CD8-positive, alpha-beta memory T cell (primary cell): ENCODE measurements at regions not wholly inside any gene's neighbourhood (a gene's known extent, or its start where the extent isn't known, plus 50 kb on each side); places are given as distances from the start of the nearest gene placed in this dataset.
"Not testable (repeated sequence)": the region's sequence is repeated elsewhere in the genome, so short reads cannot be mapped to it uniquely, and the experiment has no call there.

Experiments used
- CTCF ChIA-PET: fragments of 350-600 bp; sonication (Branson Sonifier 250); formaldehyde crosslinking; loops from one replicate; lab custom pipeline; 2021; ENCODE audit warnings: antibody characterized with exemption; lab: Charles Lee
- POLR2A ChIA-PET: fragments of 350-600 bp; sonication (Branson Sonifier 250); formaldehyde crosslinking; loops from one replicate; lab custom pipeline; 2021; ENCODE audit warnings: antibody characterized with exemption; lab: Charles Lee
- DNase-seq, 5 donors: peaks; one replicate each; pipeline versions ENCODE4 v3.0.0 to v3.0.0-alpha.2; 2020 to 2022; ENCODE audit warnings: mixed read lengths in 1 of 5
- H3K27ac ChIP-seq: one replicate; pipeline ENCODE4 v1.7.0; 2013; ENCODE audit warnings: low read depth, mild to moderate bottlenecking, low read length, moderate library complexity
- H3K27me3 ChIP-seq: 2 replicates; pipeline ENCODE4 v1.7.0; 2013; ENCODE audit warnings: low read length, mild to moderate bottlenecking; ENCODE audit not compliant: insufficient read depth, poor library complexity, severe bottlenecking
- H3K36me3 ChIP-seq: 2 replicates; pipeline ENCODE4 v1.7.0; 2013; ENCODE audit warnings: mild to moderate bottlenecking, low read length, moderate library complexity; ENCODE audit not compliant: insufficient read depth
- H3K4me1 ChIP-seq: 2 replicates; pipeline ENCODE4 v1.7.0; 2013; ENCODE audit warnings: mild to moderate bottlenecking, low read length, moderate library complexity; ENCODE audit not compliant: insufficient read depth
- H3K4me3 ChIP-seq: 2 replicates; pipeline ENCODE4 v1.7.0; 2013; ENCODE audit warnings: mild to moderate bottlenecking, low read length
- H3K9me3 ChIP-seq: 2 replicates; pipeline ENCODE4 v1.7.0; 2013; ENCODE audit warnings: mild to moderate bottlenecking, low read length
- H3K27ac Mint-ChIP-seq, 8 donors: one replicate each; pipeline ENCODE4 v1.8.0; 2020 to 2021; ENCODE audit warnings: mixed read lengths in 8 of 8, mild to moderate bottlenecking in 6 of 8, inconsistent platforms in 3 of 8, moderate library complexity in 3 of 8
- H3K27me3 Mint-ChIP-seq, 2 donors: one replicate each; pipeline ENCODE4 v1.8.0; 2020 to 2021; ENCODE audit warnings: mixed read lengths in 2 of 2, mild to moderate bottlenecking in 1 of 2, moderate library complexity in 1 of 2
- H3K36me3 Mint-ChIP-seq, 3 donors: one replicate each; pipeline ENCODE4 v1.8.0; 2020 to 2021; ENCODE audit warnings: mixed read lengths in 3 of 3, inconsistent platforms in 1 of 3, mild to moderate bottlenecking in 1 of 3
- H3K4me1 Mint-ChIP-seq, 3 donors: one replicate each; pipeline ENCODE4 v1.8.0; 2020 to 2021; ENCODE audit warnings: mixed read lengths in 3 of 3, inconsistent platforms in 1 of 3, mild to moderate bottlenecking in 1 of 3
- H3K4me3 Mint-ChIP-seq, 7 donors: one replicate each; pipeline ENCODE4 v1.8.0; 2020 to 2021; ENCODE audit warnings: mixed read lengths in 7 of 7, mild to moderate bottlenecking in 6 of 7, moderate library complexity in 4 of 7, inconsistent platforms in 2 of 7
- H3K9me3 Mint-ChIP-seq, 5 donors: one replicate each; pipeline ENCODE4 v1.8.0; 2020 to 2022; ENCODE audit warnings: mixed read lengths in 5 of 5, mild to moderate bottlenecking in 3 of 5, moderate library complexity in 2 of 5, inconsistent platforms in 1 of 5

DNA sequence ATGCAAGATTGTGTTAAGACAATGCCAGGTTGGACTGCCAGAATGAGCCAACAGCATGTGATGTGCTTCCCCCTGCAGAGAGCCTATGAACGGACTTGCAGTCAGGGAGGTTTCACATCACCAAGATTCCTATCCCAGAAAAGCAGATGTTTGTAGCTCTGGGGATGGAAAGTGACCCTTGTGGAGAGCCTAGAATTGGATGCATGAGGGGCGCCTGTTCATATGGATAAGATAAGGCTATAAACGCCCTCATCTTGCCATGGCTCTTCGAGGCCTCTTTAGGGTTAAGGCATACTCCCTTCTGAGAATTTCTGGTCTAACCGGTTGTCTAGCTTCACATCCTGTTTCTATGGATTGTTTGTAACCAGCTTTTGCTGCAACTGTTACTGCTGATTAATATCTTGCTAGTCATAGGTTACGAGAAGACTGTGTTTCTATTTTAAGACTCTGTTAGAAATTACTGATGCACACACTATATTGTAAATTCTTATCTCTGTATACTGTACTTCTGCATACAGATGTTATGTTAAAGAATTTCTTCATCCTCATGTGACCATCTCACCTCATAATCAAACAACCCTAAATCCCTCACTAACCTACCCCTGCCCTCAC, 295.8 kb downstream of the PTGER3 start:
- H3K9me3 ChIP-seq, H3K4me1 Mint-ChIP-seq, H3K27ac ChIP-seq, DNase-seq, H3K27me3 Mint-ChIP-seq, H3K4me3 Mint-ChIP-seq, H3K27ac Mint-ChIP-seq, H3K27me3 ChIP-seq, H3K36me3 Mint-ChIP-seq, POLR2A ChIA-PET, H3K4me1 ChIP-seq, CTCF ChIA-PET, H3K36me3 ChIP-seq, H3K4me3 ChIP-seq: not testable (repeated sequence)
- peaks cover 27 to 43% (median 32%) of the 10 kb centered on the region in 5 donors for H3K9me3 Mint-ChIP-seq

DNA sequence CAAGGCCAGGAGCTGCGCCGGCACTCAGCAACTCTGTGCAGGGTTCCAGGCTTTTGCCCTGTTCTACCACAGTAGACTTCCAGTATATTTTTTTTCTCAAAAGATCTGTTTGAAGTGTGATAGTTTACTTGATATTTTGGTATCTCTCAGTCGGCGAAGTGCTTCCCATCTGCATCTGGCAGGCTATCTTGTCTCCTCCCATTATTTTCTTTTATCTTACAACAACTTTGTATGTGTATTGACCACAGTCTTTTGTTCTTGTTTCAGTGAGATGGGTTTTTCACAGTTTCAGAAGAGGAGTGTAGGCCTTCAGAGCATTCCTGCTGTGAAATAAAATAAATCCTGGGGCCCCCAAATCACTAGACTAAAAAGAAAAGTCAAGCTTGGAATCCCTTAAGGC, 292.9 kb downstream of the PTGER3 start:
- H3K4me1 Mint-ChIP-seq = no peaks in the 10 kb centered on the region
- Histone ChIP-seq H3K27me3 (no peaks in the 10 kb centered on the region), H3K4me3 (no peak overlapping the region), H3K9me3 (no peaks in the 10 kb centered on the region), H3K27ac (no peak overlapping the region), H3K36me3 (no peaks in the 10 kb centered on the region), H3K4me1 (no peaks in the 10 kb centered on the region)
- ChIA-PET POLR2A (no interaction called here), CTCF (no interaction called here)
- H3K27ac Mint-ChIP-seq = no peak overlapping the region
- no peak overlapping the region for H3K4me3 Mint-ChIP-seq
- no peaks in the 10 kb centered on the region for H3K36me3 Mint-ChIP-seq
- no peak for DNase-seq
- peaks cover 0 to 4% of the 10 kb centered on the region in 2 donors for H3K27me3 Mint-ChIP-seq
- H3K9me3 Mint-ChIP-seq = peaks cover 6 to 25% (median 15%) of the 10 kb centered on the region in 5 donors

DNA sequence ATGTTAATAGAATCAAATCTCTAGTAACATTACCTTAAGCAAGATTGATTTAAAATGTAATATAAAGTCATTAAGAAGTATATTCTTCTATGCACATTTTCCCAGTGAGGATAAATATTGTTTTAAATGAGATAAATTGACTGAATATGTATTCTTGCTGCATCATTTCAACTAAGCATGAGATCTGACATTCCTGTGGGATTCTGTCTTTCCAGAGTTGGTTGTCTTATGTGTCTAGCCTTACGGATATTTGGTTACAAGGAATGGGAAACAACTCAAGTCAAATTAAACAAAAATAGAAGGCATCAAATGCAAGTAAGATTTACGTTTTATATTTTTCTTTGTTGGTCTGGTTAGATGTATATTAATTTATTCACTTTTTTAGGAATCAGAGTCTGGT, 287.5 kb downstream of the PTGER3 start:
- ChIA-PET POLR2A (no interaction called here), CTCF (no interaction called here)
- no peaks in the 10 kb centered on the region for H3K4me1 ChIP-seq
- no peak overlapping the region for H3K27ac ChIP-seq
- no peak overlapping the region for H3K4me3 ChIP-seq
- no peak for DNase-seq
- H3K27ac Mint-ChIP-seq = no peak overlapping the region
- peaks cover 0 to 3% (median under 1%) of the 10 kb centered on the region in 5 donors for H3K9me3 Mint-ChIP-seq
- no peaks in the 10 kb centered on the region for H3K9me3 ChIP-seq
- H3K4me1 Mint-ChIP-seq = no peaks in the 10 kb centered on the region
- no peak overlapping the region for H3K4me3 Mint-ChIP-seq
- H3K36me3 ChIP-seq = no peaks in the 10 kb centered on the region
- no peaks in the 10 kb centered on the region for H3K36me3 Mint-ChIP-seq
- peaks cover 0 to 2% of the 10 kb centered on the region in 2 donors for H3K27me3 Mint-ChIP-seq
- no peaks in the 10 kb centered on the region for H3K27me3 ChIP-seq

DNA sequence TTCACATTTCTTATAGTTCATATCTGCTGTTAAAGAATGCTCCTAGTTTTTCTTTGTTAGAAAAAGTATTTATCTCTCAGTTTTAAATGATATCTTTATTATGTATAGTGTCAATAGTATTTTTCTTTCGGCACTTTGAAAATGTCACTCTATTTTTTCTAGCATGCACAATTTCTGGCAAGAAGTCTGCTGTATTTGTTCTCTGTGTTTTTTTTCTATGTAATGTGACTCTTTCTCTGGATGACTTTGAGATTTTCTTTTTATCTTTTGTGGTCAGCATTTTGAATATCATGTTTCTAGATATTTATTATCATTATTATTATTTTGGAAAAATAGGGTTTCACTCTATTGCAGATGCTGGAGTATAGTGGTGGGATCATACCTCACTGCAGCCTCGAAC, 285.2 kb downstream of the PTGER3 start:
- Histone ChIP-seq H3K9me3 (no peaks in the 10 kb centered on the region), H3K27me3 (no peaks in the 10 kb centered on the region), H3K4me1 (no peaks in the 10 kb centered on the region), H3K36me3 (no peaks in the 10 kb centered on the region), H3K27ac (no peak overlapping the region), H3K4me3 (no peak overlapping the region)
- H3K27me3 Mint-ChIP-seq = no peaks in the 10 kb centered on the region
- no peak for DNase-seq
- H3K4me3 Mint-ChIP-seq = no peak overlapping the region
- no peaks in the 10 kb centered on the region for H3K4me1 Mint-ChIP-seq
- peaks cover 0 to 5% (median 1%) of the 10 kb centered on the region in 5 donors for H3K9me3 Mint-ChIP-seq
- ChIA-PET POLR2A (no interaction called here), CTCF (no interaction called here)
- H3K36me3 Mint-ChIP-seq = no peaks in the 10 kb centered on the region
- H3K27ac Mint-ChIP-seq = no peak overlapping the region

DNA sequence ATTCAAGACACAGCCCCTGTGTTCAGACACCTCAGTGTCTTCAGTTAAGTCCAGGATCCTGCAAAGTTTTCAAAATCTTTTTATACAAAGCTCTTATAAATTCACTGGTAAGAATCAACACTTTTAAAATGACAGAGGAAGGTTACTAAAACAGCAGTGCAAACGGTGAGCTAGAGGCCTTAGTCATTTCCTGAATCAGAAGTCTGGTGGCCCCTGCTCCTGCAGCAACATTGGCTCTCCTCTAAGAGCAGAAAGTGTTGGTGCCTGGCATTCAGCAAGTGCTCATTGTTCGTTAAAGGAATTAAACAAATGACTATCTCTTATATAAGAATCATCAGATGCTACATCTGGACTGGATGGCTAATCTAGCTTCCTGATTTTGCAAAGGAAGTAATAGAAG, 282.9 kb downstream of the PTGER3 start:
- no peaks in the 10 kb centered on the region for H3K4me1 ChIP-seq
- CTCF ChIA-PET = no interaction called here
- no peaks in the 10 kb centered on the region for H3K36me3 ChIP-seq
- Mint-ChIP-seq H3K4me3 (no peak overlapping the region), H3K36me3 (no peaks in the 10 kb centered on the region), H3K9me3 (peaks cover 0 to 5% (median 3%) of the 10 kb centered on the region in 5 donors), H3K4me1 (no peaks in the 10 kb centered on the region), H3K27me3 (no peaks in the 10 kb centered on the region), H3K27ac (no peak overlapping the region)
- POLR2A ChIA-PET = no interaction called here
- no peak for DNase-seq
- H3K9me3 ChIP-seq = no peaks in the 10 kb centered on the region
- H3K4me3 ChIP-seq = no peak overlapping the region
- no peaks in the 10 kb centered on the region for H3K27me3 ChIP-seq
- no peak overlapping the region for H3K27ac ChIP-seq

DNA sequence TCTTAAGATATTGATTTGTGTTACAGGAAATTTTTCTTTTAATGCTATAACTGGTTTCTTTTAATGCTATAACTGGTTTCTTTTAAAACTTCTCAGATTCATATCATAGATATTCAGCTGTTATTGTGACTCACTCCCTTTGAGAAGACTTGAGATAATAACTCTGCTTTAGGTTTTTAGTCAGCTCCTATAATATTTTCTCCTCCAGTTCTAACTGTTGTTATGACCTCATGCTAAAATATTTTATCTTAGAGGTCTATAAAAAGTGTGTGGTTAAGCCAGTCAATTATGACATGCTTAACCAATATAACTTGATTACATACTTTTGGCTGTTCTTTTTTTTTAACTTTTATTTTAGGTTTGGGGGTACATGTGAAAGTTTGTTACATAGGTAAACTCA, 280.2 kb downstream of the PTGER3 start:
- Mint-ChIP-seq H3K9me3 (peaks cover 10 to 20% (median 11%) of the 10 kb centered on the region in 5 donors), H3K4me3 (no peak overlapping the region), H3K4me1 (no peaks in the 10 kb centered on the region), H3K27ac (no peak overlapping the region), H3K36me3 (no peaks in the 10 kb centered on the region), H3K27me3 (no peaks in the 10 kb centered on the region)
- DNase-seq = no peak
- CTCF ChIA-PET = no interaction called here
- Histone ChIP-seq H3K4me1 (no peaks in the 10 kb centered on the region), H3K27ac (no peak overlapping the region), H3K27me3 (no peaks in the 10 kb centered on the region), H3K36me3 (no peaks in the 10 kb centered on the region), H3K9me3 (no peaks in the 10 kb centered on the region), H3K4me3 (no peak overlapping the region)
- POLR2A ChIA-PET = no interaction called here

DNA sequence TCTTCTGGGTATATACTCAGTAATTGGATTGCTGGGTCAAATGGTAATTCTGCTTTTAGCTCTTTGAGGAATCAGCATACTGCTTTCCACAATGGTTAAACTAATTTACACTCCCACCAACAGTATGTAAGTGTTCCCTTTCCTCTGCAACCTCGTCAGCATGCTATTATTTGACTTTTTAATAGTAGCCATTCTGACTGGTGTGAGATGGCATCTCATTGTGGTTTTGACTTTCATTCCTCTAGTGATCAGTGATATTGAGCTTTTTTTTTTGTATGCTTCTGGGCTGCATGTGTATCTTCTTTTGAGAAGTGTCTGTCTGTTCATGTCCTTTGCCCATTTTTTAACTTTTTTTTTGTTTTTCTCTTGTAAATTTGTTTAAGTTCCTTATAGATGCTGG, 279.4 kb downstream of the PTGER3 start:
- ChIA-PET CTCF (no interaction called here), POLR2A (no interaction called here)
- no peak overlapping the region for H3K27ac Mint-ChIP-seq
- no peaks in the 10 kb centered on the region for H3K4me1 ChIP-seq
- no peaks in the 10 kb centered on the region for H3K4me1 Mint-ChIP-seq
- H3K27me3 ChIP-seq = no peaks in the 10 kb centered on the region
- H3K36me3 ChIP-seq = no peaks in the 10 kb centered on the region
- peaks cover 10 to 27% (median 14%) of the 10 kb centered on the region in 5 donors for H3K9me3 Mint-ChIP-seq
- DNase-seq = no peak
- no peaks in the 10 kb centered on the region for H3K36me3 Mint-ChIP-seq
- no peak overlapping the region for H3K27ac ChIP-seq
- no peaks in the 10 kb centered on the region for H3K27me3 Mint-ChIP-seq
- H3K9me3 ChIP-seq = no peaks in the 10 kb centered on the region
- no peak overlapping the region for H3K4me3 ChIP-seq
- no peak overlapping the region for H3K4me3 Mint-ChIP-seq

DNA sequence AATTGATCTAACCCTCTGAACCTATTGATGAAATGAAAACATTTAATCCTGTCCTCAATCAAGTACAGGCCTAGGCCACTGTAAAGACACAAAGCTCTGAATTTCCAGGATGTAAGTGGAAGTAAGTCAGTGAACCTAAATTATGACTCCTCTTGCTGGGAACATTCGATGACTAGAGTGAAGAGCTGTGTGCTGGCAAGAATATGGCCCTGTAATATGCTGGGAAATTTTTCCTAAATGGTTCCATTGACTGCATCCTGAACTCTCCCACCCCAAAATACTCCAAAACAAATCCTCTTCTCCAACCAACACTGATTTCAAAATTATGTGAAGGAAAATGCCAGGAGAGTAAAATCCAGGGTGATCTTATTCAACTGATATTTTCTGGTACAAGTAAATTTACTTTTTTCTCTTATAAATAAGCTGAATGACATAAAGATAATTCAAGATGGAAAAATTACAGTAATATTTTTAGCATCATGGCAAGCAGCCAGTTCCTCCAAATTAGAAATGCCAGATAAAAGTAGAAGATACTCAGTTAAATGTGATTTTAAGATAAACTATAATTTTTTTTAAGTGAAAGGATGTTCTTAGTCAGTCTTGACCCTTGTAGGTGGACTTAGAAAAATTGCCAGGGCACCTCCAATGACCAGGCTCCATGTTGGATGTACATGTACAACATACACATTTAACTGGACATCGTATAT, 269.4 kb downstream of the PTGER3 start:
- Histone ChIP-seq H3K4me3 (no peak overlapping the region), H3K9me3 (no peaks in the 10 kb centered on the region), H3K27ac (no peak overlapping the region), H3K4me1 (no peaks in the 10 kb centered on the region), H3K36me3 (no peaks in the 10 kb centered on the region), H3K27me3 (no peaks in the 10 kb centered on the region)
- CTCF ChIA-PET = no interaction called here
- H3K27ac Mint-ChIP-seq = no peak overlapping the region
- H3K27me3 Mint-ChIP-seq = no peaks in the 10 kb centered on the region
- H3K9me3 Mint-ChIP-seq = peaks cover 0 to 6% (median 3%) of the 10 kb centered on the region in 5 donors
- H3K36me3 Mint-ChIP-seq = no peaks in the 10 kb centered on the region
- POLR2A ChIA-PET = no interaction called here
- no peaks in the 10 kb centered on the region for H3K4me1 Mint-ChIP-seq
- no peak overlapping the region for H3K4me3 Mint-ChIP-seq
- no peak for DNase-seq
